Fibroblast of peridontal ligament (primary cell): ENCODE measurements at regions not wholly inside any gene's neighbourhood (a gene's known extent, or its start where the extent isn't known, plus 50 kb on each side); places are given as distances from the start of the nearest gene placed in this dataset.
"Not testable (repeated sequence)": the region's sequence is repeated elsewhere in the genome, so short reads cannot be mapped to it uniquely, and the experiment has no call there.

Experiments
- DNase-seq: peaks from one replicate; pipeline ENCODE4 v3.0.0-alpha.2; 2010; ENCODE audit errors: extremely low read depth

DNA sequence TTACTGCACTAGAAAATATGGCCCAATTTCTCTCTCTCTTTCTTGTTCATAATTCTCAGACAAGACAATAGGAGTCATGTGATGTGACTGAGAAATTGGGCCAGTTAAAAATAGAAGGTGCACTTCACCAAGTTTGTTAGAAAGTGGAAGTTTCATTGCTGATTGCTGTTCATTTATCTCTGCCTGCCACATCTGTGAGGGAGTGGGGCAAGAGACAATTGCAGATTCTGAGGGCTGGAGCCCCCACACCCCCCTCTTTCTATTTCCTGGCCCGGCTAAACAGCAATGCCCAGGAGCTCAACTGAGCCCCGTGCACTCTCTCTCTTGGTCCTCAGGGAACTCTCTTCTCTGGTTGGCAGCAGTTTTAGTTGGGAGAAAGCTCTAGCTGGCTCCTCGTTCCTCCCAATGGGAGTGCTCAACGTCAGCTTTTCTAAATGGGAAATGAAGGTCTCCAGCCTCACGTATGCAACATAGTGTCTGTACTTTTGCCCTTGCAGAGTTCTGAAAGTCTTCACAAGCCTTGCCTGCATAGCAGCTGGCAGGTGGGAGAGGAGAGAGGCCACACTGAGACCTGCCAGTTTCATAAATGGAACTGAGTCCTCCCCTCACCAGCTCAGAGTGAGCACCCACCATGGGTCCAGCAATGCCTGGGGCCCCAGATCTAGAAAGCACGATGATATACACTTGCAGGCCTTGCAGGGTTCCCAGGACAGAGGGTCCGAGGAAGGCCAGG is 115.7 kb downstream of the MYCN start:
- DNase-seq = no peak

DNA sequence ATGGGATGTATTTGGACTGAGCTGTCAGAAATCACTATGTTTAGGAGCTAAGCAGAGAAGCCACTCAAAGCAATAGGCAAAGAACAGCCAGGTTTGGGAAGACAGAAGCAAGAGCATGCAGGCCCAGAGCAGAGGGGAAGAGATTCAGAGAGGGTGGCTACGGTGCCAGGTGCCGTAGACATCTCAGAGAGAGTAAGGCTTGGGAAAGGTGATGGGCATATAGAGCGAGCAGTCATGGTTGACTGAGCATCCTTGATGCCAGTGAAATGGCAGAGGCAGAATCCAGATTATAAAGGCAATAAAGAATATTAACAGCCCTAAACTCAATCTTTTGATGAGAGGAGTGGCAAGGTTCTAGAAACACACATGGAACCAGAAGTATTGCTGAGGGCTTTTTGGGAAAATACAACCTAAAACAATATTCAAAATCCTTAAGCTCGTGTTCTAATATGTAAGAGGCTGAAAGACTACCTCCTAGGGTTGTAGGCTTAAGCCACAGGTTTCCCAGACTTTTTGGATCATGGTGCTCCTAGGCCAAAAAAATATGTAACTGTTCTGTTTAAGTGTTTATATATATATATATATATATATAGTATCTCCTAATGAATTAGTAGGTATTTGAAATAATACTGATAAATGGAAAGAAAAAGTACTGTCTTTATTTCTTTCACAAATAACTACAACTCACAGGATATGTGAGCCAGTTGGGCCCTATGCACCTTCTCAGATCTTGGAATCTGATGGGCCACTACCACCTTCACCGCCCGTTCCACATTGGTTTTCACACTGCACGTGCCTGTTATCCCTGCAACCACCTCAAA is 113.3 kb downstream of the MYCN start:
- no peak for DNase-seq

DNA sequence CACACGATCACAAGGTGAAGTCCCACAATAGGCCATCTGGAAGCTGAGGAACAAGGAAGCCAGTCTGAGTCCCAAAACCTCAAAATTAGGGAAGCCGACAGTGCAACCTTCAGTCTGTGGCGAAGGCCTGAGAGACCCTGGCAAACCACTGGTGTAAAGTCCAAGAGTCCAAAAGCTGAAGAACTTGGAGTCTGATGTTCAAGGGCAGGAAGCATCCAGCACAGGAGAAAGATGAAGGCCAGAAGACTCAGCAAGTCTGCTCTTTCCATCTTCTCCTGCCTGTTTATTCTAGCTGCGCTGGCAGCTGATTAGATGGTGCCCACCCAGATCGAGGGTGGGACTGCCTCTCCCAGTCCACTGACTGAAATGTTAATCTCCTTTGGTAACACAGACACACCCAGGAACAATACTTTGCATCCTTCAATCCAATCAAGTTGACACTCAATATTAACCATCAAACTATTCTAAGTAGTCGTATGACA is 112.3 kb downstream of the MYCN start:
- not testable (repeated sequence) for DNase-seq

DNA sequence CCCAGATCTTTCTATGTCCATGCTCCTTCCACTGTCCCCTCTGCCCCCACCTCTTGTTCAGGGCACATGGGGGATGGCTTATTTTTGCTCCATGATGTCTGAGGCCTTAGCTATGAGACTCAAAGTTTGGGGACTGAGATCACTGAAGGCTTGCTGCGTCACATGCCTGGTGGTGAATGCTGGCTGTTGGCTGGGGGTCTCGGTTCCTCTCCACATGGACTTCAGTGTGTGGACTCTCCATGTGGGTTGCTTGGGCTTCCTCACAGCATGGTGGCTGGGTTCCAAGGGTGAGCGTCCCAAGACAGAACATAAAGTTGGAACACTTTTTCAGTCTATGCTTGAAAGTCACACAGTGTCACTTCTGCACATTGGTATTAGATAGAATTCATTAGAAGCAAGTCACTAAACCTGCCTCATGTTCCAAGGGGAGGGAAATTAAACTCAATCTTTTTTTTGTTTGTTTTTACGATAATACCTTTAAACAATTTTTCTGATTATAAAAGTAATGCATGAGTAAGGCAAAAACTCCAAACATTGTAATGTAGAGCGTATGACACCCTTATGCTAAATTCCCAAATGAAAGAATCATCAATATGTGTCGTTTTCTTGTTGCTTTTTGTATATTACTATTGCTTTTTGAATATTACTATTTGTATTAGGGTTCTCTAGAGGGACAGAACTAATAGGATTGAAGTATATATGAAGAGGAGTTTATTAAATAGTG is 111.7 kb downstream of the MYCN start:
- no peak for DNase-seq

DNA sequence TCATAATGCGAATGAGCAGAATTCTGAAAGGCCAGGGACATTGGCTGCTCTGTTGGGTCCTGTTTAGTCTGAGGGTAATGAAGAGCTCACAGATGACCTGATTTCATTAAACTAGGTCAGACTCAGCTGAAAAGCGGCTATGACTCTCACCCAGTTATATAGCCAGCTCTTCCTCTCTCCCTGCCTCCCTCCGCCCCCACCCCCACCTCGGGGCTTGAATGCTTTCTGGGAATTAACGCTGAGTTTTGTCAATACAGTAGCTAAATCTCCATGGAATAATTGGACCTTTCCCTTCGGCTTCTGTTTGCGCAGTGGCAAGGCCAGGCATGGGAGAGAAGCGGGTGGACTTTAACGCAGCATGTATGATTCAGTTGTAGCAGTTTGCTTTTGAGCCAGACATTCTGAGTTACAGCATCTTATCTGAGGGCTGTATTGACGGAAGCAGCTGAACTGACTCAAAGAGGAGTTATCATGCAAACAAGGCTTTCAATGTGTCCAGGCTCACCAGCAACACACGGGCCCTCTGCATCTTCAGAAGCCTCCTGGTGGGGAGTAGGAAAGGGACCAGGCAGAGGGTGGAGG is 110.6 kb downstream of the MYCN start:
- DNase-seq = no peak

DNA sequence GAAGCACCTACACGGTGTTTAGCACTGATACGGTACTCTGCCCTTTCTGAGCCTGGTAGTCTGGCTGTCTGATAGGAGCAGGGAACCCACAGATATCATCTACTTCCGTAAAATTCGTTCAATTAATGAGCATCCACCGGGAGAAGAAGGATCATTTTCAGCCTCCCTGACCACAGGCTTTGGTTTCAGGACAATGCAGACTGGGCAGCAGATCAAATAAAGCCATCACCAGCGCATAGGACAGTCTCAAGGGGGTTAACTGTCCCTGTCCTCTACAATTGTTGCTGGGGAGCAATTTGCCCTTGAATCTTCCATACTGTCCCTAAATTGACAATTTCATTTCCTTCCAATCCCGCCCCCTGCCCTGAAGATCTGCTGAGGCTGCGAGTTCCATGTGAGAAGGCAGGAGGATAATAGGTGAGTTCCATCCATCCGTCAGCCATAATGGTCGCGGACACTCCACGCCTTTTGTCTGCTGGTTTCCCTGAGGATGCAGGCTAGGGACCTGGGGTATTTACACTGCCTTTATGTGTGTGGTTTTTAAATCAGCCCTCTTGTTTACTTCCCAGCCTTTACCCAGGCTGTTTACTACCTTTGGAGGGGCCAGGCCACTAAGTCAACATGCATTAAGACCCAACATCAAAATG is 110.0 kb downstream of the MYCN start:
- DNase-seq = no peak

DNA sequence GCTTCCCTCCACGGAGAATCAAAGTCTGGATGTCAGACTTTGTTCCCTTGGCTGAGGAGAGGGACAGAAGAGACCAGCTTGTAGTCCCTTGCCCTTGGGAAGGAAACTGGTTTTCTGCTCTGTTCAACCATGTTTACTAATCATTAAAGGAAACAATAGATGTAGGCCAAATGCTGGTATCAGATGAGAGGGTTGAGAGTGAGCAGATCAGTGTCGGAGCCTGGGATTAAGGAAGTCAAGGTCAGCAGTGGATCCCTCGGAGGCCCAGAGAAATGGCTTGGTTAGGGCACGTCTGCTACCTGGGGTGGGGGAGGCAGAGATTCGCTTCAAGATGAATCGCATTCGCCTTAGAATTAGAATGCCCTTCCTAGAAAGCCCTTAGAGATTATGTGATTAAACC is 109.1 kb downstream of the MYCN start:
- no peak for DNase-seq

DNA sequence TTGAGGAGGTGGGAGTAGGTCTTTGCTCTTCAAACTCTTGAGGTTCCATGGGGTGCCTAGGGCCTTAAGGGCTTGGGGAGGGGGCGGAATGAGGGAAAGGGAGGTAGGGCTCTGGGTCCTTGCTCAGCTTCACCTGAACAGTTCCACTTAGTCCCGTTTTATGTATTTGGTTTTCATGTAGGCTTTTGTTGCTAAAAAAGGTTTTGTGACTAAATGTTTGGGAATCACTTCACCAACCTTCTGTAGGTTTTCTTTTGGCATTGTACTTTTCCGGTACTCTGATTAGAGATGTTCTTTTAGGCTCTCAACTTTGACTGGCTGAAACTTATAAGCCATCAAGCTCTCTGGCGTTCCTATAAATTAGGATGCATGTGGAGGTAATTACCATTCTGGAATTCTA is 108.1 kb downstream of the MYCN start:
- DNase-seq = no peak

DNA sequence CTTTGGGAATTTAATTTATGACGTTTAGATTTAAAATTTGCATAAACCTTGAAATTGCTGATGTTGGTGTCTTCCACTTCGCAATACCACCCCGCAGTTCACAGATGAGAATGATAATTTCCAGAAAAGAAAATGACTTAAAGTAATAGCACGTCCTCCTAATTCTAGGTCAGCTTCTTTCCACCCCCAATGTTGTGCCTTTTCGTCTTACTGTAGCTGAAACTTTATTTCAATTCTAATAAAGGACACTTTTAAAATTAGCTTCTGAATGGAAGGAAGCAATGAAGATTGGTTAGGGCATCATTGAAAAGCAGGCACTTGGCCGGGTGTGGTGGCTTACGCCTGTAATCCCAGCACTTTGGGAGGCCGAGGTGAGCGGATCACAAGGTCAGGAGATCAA is 107.4 kb downstream of the MYCN start:
- DNase-seq = no peak

DNA sequence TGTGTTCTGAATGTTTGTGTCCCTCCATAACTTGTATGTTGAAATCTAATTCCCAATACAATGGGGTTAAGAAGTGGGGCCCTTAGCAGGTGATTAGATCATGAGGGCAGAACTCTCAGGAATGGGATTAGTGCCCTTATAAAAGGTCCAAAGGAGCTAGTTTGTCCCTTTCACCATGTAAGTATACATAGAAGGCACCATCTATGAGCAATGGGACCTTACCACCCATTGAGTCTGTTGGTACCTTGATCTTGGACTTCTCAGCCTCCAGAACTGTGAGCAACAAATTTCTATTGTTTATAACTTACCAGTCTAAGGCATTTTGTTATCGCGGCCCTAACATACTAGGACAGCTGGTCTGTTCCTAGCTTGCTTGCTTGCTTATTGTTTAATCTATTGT is 106.3 kb downstream of the MYCN start:
- no peak for DNase-seq

DNA sequence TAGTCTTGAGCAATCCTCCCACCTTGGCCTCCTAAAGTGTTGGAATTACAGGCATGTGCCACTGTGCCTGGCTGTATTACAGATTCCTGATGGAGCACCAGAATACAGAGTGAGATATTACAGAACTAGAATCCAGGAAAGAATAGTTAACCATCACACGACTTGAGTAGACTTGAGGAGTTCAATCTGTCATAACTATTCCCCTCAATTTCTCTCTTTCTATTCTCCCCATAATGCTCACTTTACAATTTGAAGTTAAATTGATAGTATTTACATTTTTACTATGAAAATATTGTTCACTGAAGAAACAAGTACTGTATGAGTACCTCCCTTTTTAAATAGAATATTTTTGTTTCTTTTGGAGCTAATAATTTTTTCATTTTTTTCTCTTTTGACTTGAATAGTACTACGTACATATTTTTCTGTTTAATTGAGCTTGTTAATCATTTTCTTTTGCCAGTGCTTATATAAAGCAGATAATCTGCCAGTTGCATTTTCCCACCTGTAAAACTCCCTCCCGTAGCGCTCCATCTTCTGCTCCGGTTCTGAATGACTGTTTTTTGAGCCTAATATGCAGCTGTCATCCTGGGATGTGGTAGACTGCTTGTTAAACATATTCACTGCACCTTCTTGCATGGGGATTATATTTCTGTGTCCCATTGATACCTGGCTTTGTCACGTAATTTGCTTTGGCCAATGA is 105.5 kb downstream of the MYCN start:
- no peak for DNase-seq

DNA sequence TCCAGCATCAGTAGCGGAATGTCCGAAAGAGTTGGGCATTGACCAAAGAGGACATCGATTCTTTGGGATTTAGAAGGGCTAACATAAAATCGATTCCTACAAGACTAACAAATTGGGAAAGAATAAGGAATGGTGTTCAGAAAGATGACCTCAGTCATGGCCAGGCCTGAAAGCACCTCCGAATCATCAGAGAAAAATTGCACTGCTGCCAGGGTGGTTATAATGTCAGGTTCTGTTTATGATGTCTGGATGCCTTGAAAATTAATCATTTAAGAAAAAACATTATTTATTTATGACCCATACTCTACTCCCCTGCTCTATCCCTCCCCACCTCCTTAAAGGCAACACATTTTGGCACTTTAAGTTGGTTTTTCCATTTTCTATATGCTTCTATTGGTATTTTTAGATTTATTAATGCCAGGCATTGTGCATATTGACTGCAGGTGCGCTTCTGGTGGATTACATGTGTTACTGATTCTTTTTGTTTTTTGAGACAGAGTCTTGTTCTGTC is 104.7 kb downstream of the MYCN start:
- DNase-seq = no peak

DNA sequence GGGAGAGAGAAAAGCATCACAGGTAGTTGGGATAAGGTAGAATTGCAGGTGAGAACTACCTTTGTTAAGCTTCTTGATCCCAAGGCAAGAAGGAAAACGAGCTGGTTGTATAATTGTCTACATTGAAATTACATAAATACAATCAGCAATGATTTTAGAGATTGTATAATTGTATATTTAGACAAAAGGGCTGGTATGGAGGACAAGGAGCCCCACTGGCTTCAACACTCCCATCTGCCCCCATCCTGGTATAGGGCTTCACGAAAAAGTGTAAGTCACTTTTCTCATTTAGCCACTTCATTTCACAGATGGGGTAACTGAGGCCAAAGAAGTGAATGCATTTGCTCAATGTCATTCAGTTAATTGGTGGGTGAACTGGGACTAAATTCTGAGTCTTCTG is 103.3 kb downstream of the MYCN start:
- DNase-seq = no peak

DNA sequence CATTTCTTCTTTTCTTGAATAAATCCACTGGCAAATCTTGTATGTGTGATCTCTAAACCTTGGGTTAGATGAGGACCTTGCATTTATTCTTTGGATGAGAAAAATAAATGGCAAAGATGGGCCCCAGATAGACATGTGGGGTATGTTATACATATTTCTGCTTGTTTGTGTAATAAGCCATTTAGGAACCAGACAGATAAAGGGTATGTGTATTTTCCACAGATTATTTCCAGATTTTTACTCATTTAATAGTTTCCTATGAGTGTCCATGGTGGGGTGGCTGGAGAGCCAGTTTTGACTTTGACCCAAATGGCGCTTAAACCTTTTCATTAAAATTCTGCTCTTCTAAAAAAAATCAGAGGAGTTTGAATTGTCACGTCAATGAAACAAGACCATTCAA is 102.8 kb downstream of the MYCN start:
- DNase-seq = no peak

DNA sequence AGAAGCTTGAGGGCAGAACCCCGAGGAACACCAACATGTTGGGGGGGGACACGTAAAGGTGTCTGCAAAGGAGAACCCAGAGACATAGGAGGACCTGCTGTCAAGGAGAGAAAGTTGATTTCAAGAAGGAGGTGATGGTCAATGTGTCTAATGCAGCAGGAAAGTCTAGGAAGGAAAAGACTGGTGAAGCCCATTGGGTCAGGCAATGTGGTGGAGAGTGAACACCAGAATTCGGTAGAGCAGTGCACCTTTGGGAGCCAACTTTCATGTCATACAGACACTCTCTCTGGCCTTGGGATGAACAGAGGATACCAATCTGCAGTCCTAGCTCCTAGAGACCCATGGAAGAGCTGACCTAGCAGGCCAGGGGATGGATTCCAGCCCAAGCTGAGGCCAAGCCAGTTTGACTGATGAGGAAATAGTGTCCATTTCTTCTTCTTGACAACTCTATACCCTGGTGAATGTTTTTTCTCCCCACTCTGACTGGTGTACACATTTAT is 101.9 kb downstream of the MYCN start:
- no peak for DNase-seq

DNA sequence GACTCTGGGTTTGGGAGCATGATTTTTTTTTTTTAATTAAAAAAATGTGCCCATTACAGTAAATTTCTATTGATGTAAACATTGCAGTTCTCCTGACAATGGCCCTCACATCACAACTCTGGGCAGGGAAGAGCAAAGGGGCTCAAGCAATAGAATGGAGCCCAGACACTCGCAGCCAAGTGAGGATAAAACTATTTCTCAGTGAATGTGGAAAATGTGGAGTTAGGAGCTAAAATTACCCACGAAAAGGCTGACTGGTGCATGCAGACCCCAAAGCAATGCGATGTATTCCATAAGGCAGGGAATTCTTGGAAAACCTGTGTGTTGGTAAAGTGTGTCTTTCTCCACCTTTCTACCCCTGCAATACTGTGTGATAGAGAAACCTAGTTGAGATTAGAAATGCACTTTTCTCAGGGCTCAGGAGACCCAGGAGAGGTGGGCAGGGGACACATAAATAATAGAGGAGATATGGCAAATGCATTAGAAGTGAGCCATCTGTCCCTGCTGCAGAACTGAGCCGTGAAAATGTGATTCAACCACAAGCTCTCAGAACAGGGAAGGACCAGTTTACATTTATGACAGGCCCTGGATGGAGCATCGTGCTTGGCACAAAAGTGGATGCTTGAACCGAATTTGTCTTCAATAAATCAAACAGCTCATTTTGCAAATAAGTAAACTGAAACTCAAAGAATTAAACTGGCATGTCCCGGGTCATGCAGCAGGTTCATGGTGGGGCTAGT is 100.1 kb downstream of the MYCN start:
- DNase-seq = no peak

DNA sequence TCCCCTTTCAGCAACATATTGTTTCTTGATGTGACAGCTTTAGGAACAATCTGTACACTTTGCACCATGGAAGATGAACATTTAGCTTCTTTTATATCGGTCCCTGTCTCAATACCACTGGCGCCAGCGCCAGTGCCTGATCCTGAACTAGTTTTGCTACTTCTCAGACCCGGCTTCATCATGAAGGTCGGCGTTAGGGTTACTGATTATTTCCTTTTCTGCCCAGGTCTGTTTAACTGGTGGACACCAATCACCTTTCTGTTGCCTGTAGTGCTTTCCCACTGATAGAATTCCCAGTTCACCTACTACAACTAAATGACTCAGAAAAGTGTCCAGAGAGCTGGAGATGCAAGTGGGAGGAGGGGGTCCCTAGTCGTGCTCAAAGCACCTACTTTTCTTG is 99.5 kb downstream of the MYCN start:
- no peak for DNase-seq

DNA sequence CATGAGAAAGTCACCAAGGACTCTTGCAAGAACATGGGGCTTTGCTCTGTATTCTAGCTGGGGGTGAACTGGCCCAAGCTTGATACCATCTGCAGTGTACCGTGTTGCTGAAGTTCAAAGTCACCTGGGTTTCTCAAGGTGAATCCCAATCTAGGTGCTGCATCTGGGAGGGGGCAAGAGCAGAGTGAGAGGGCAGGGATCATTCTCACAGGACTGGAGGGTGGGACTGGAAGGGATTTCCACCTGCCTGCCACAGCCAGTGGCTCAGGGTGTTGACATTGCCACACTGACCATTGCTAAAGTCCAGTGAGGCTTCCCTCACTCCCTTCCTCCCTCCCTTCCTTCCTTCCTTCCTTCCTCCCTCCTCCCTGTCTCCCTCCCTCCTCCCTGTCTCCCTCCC is 98.7 kb downstream of the MYCN start:
- no peak for DNase-seq

DNA sequence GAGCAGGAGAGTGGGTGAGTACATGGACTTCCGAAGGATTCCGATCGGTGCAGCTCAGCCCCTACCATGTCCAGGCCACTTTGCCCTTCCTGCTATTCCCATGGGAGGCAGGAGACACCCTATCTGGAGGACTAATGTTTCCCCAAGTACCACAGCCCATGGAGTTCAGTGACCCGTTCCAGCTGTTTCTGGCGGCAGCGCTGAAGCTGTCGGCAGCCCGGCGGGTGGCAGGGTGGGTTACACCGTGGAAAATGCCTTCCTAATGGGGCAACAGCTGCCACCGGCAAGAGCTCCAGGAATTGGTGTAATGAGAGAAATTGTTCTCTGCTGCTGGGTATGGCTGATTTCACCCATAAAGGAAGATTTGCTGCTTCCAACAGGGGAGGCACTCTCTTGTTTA is 98.3 kb downstream of the MYCN start:
- DNase-seq = no peak
